Midbrain (tissue), 1 donor: ENCODE measurements at regions not wholly inside any gene's neighbourhood (a gene's known extent, or its start where the extent isn't known, plus 50 kb on each side); places are given as distances from the start of the nearest gene placed in this dataset.
"Not testable (repeated sequence)": the region's sequence is repeated elsewhere in the genome, so short reads cannot be mapped to it uniquely, and the experiment has no call there.

ENCODE experiments used
- DNase-seq: peaks from one replicate; lab custom pipeline; 2025; lab: John Stamatoyannopoulos, UW

GRCh38 chr4:84221704-84222103 is 277.4 kb downstream of the NKX6-1 start:
- no peak for DNase-seq

DNA sequence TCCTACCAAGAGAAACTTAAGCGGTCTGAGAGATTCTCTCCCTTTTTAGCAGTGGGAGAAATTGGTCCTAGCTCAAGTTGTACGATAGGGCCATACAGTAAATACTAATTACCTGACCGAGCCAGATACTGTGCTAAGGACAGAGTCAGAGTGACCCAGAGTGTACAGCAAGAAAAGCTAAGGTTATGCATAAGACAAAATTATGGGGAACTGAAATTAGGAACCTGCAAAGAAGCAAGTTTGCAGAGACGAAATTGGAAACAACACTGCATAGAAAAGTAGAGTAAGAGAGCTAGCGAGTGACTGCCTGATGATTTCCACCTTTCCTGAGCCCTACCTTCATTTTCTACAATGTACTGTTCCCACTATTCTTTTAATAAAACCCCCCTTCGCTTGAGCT is 278.1 kb downstream of the NKX6-1 start:
- DNase-seq: no peak

DNA sequence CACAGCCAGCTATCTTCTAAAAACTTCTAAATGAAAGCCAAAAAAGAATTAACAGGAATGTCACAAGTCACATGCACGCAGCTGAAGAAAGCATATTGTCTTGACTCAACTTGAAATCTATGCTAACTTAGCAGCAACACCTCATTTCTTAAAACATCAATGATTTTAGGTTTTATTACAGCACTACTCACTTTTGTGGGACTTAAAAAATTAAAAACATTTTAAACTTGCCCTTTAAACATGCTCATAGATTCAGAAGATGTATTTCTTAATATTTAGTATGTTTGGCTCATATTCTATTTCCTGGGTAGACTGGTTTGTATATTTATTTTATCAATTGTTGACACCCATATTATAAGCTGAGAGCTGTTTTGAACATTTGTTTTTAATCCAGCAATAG is 279.4 kb downstream of the NKX6-1 start:
- DNase-seq: no peak

- no peak for DNase-seq
Observed at GRCh38 chr4:84218031-84218430, 281.1 kb downstream of the NKX6-1 start.

- no peak for DNase-seq
Observed at GRCh38 chr4:84215217-84215616, 283.9 kb downstream of the NKX6-1 start.

GRCh38 chr4:84206226-84206625 is 292.9 kb downstream of the NKX6-1 start:
- not testable (repeated sequence) for DNase-seq

DNA sequence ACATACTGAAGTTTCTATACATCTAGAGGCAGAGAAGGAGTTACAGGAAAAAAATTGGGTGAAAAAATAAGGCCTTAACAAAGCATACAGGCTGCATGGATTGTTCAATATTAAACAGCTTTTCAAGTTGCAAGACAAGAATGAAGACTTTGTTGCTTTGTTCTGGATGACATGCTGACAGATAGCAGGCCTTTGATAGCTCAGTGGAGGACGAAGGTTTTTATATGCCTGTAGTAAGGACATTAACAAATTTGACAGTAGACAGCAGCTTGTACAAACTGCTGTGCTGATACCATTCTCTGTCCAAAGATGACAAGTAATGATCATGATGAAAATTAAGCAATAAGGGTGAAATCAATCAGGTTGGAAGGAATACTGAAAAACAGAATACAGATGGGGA is 309.9 kb downstream of the NKX6-1 start:
- DNase-seq: no peak

- DNase-seq: no peak
Observed at GRCh38 chr4:84179409-84179808, 319.7 kb downstream of the NKX6-1 start.

DNA sequence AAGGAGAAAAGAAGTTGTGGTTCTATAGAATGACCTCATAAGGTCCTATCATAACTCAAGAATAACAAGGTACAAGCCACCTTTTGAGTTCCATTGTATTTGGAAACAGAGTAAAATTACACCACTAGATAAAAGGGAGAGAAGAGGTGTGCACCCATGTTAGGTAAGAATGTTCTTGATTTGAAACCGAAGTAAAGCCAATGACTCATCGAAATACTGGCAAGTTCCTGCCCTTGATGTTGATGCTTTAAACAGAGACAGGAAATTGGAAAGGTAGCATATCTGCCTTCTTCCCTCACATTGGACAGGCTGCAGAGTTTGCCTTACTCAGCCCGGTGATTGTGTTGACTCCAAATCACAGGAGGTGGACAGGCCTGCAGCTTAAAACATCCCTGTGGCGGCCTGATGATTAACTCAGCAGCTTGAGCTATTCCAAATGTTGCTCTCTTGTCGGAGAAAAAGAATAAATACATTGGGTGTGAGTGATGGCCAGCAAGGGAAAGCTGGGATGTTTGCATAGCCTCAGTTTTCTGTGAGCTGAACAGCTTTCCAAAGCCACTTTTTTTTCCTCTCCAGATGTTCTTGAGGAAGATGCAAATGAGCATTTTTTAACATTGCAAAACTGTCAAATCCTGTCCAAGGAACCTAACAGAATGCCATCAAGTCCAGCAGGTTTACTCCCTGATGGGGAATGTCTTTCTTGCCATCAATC is 321.1 kb downstream of the NKX6-1 start:
- DNase-seq: no peak

DNA sequence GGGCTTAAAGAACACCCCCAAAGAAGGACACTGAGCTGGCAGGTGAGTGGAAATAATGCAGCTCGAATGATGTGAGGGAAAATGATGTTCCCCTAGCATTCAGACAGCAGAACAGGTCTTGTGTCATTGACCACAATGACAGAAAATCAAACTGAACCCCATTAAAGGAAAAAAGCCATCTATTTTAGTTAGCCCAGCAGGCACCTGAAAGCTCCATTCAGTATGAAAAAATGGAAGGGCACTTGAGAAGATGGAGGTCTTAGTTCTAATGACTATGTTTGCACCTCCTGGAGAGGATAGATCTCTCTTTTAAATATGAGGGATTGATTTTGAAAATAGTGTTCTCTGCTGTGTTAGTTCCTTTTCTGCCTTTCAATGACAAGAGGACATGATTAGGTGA is 323.1 kb downstream of the NKX6-1 start:
- no peak for DNase-seq

DNA sequence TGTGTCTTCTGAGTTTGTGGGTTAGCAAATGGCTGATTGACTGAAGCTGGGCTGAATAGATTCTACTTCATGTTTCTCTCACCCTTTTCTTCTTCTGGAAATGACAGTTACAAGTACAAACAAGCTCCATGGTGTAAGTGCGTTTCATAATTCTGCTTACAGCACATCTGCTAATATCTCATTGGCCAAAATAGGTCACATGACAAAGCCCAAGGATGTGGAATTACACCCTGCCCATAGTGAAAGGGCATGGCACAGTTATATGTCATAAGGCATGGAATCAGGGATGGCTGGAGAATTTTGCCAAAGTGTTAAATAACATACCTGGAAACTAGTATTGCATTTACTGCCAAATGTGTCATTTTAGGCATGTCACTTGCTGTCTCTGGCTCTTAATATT is 327.2 kb downstream of the NKX6-1 start:
- no peak for DNase-seq

DNA sequence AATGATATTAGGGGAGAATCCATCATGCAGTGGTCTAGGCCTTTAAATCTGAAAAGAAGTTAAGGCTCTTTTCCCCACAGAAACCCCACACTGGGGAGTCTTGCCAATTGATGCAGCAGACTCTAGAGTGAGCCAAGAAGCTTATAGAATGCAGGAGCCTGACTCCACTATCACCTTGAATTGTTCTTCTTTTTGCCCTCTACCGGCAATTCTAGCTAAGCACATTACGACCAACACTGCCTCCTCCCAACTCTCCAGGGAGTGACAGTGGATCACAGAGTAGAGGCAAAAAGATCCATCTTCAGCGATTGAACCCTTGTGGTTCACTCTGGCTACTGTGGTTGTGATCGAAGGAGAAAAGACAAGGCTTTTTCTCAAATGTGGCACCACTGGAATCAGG is 331.5 kb downstream of the NKX6-1 start:
- no peak for DNase-seq

DNA sequence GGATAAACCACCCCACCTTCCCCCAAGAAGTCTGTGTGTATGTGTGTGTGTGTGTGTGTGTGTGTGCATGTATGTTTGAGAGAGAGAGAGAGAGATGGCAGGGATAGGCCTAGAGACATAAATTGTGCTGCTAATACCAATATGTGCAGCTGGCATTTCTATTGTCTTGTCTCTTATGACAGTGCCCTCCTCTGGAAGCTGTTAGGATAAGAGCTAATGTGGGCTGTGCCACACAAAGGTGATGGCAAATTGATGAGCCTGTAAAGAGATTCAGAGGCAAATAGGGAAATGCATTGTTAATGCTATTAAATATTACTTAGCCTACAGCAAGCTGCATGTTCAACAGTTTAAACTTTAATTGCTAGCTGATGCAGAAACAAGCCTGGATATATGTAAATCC is 332.0 kb downstream of the NKX6-1 start:
- DNase-seq: no peak

- DNase-seq: no peak
Observed at GRCh38 chr4:84166486-84166885, 332.6 kb downstream of the NKX6-1 start.

- DNase-seq: no peak
Observed at GRCh38 chr4:84164201-84164600, 334.9 kb downstream of the NKX6-1 start.

DNA sequence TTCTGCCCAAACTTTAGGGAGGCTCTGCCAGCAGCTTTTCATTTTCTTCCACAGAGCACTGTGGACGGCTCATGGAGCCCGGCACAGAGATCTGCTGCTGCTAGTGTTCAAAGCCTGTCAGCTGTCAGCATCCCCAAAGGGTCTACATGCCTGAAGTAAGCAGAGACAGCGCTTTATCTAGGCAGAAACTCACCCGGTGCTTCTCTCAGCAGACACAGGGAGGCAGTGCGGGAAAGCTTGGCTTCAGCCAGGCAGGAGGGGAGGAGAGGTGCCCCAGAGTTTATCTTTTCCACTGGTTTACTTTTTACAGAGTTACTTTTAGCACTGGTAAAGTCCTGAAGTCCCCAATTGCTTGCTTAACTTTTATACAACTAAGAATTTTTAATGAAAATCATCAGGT is 339.3 kb downstream of the NKX6-1 start:
- no peak for DNase-seq

DNA sequence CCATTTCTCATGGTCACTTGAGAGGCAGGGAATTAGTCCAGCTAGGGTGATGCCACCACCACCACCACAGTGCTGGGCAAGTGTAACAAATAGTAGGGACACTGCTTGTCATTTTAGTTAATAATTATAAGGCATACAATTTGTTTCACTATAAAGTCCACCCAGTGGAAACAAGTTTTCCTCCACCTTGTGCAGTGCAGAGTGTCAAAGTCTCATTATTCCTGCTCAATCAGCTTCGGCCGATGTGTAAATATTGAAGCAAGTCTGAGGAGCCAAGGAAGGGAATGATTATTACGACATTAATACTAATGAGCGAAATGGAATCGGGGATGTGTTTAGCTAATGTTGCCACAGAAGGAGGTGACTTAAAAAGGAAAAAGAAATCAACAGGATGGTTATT is 340.4 kb downstream of the NKX6-1 start:
- no peak for DNase-seq

GRCh38 chr4:84151574-84151973 is 347.5 kb downstream of the NKX6-1 start:
- DNase-seq: no peak

DNA sequence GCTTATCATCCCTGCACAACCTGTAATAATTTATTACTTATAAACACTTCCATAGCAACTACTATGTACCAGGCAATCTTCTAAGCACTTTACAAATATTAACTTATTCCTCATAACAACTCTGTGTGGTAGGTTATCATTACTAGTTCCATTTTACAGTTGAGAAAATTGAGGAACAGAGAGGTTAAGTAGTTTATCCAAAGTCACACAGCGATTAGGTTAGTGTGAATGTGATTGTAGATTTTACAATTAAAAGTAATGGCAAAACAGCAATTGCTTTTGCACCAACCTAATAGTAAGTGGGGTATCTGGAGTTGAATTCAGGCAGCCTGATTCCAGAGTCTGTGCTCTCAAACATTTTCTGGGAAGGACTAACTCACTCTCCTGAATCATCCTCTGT is 348.9 kb downstream of the NKX6-1 start:
- DNase-seq: no peak

DNA sequence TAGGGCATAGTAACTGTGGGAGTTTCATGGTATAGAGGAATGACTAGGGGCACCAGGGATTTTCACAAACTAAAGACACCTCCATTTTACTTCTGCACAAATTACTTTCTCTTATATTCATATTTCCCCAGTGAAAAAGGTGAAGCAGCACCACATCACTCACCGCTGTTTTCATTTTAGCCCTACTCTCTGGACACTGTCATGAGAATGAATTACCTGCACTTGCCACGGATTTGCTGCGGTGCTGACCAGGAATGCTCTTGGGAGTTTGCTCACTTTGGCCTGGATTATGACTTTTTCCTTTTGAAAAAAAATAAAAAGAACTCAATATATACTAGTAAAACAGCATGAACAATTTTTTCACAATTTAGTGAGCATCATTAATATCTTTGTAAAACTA is 351.3 kb downstream of the NKX6-1 start:
- no peak for DNase-seq

GRCh38 chr4:84146300-84146959 is 352.7 kb downstream of the NKX6-1 start:
- no peak for DNase-seq

DNA sequence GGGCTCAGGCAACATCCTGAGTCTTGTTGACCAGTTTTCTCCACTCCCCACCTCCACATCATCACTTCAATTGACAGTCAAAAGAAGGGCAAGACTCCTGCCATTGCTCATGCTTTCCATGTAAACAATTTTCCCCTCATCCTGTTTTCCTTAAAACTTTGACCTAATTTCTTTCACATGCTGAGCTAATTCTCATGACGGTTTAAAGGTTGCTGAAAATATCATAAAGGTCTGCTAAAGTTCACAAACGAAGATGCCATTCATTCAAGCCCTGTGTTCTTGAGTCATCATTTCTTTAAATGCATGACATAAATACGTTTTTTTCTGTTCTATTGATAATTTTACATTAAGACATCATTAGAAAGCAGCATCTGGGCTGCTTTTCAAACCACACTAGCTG is 353.9 kb downstream of the NKX6-1 start:
- DNase-seq: no peak

DNA sequence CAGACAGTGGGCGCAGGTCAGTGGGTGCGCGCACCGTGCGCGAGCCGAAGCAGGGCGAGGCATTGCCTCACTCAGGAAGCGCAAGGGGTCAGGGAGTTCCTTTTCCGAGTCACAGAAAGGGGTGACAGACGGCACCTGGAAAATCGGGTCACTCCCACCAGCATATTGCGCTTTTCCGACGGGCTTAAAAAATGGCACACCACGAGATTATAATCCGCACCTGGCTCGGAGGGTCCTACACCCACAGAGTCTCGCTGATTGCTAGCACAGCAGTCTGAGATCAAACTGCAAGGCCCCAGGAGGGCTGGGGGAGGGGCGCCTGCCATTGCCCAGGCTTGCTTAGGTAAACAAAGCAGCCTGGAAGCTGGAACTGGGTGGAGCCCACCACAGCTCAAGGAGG is 372.2 kb downstream of the NKX6-1 start:
- DNase-seq: not testable (repeated sequence)
